ENCODE measurements at regions not wholly inside any gene's neighbourhood (a gene's known extent, or its start where the extent isn't known, plus 50 kb on each side); places are given as distances from the start of the nearest gene placed in this dataset.

GRCh38 chr2:55115761-55116597, 65.7 kb upstream of the RTN4 start:
- Histone ChIP-seq H3F3A (replicated peaks; ENCODE audit: insufficient read depth) (peaks cover 15% of the 10 kb centered on the region), H3K27ac (ENCODE audit: low read depth in 2 of 2, low read length in 1 of 2) (peak overlapping the region in 1 of 2 experiments; percentile 55; a peak in 3 of 4 replicates), H3K79me2 (ENCODE audit: insufficient read depth) (no peaks in the 10 kb centered on the region), H3K9me3 (no peaks in the 10 kb centered on the region), H2AFZ (ENCODE audit: low read depth) (0 out of 2 replicates have a peak overlapping the region, but pooled peaks have one; percentile 39), H3K9me2 (no peaks in the 10 kb centered on the region), H3K4me3 (ENCODE audit: low read depth in 2 of 2, low read length in 1 of 2) (no peak overlapping the region), H3K9ac (peak overlapping the region; percentile 2; the same call in 1 of the 2 replicates), H4K20me1 (ENCODE audit: insufficient read depth) (no peaks in the 10 kb centered on the region), H3K27me3 (ENCODE audit: insufficient read depth) (no peaks in the 10 kb centered on the region), H3K4me1 (ENCODE audit: control insufficient read depth in 1 of 2, insufficient read depth in 2 of 2, low read depth in 1 of 2, low read length in 1 of 2) (peaks cover 38 to 58% of the 10 kb centered on the region in 2 experiments), H3K36me3 (replicated peaks in 1 of 2; ENCODE audit: control insufficient read depth in 1 of 2, insufficient read depth in 2 of 2, low read length in 1 of 2) (no peaks in the 10 kb centered on the region), H3K4me2 (peak overlapping the region; percentile 45)
- ChIA-PET CTCF (interaction anchor here (0.9 to 1.7 kb wide), 3 partner anchors 47 to 67 kb away, joined by 4 to 5 read pairs (median 4); no protein-coding TSS in a partner anchor), POLR2A (interaction anchor here (0.9 kb wide), 1 partner anchor 101 kb away, joined by 6 read pairs; no protein-coding TSS in a partner anchor)
- 57% methylated on average over 4 of the region's 4 CpGs for WGBS (ENCODE audit: low lambda C conversion rate)
- no peak for DNase-seq
- TF ChIP-seq FOXM1 (IDR thresholded peaks at IDR 0.05; ENCODE audit: low read depth) (no peak), NFIC (IDR thresholded peaks at IDR 0.05; ENCODE audit: borderline replicate concordance) (peak; percentile 8; the same call in 1 of the 2 replicates), RFX5 (IDR thresholded peaks at IDR 0.05; ENCODE audit: low read length) (no peak), IRF3 (IDR thresholded peaks at IDR 0.05; ENCODE audit: low read depth, low read length) (no peak), POLR2AphosphoS5 (IDR thresholded peaks at IDR 0.05; ENCODE audit: low read depth, low read length) (no peak), SMC3 (IDR thresholded peaks at IDR 0.05; ENCODE audit: low read depth, low read length) (no peak), FOSL2 (IDR thresholded peaks at IDR 0.05; ENCODE audit: borderline replicate concordance, low read depth) (peak; percentile 87), MEF2A (IDR thresholded peaks at IDR 0.05; ENCODE audit: borderline replicate concordance, low read depth) (no peak), YY1 (IDR thresholded peaks at IDR 0.05; ENCODE audit: low read depth) (no peak), CTCF (IDR thresholded peaks at IDR 0.05) (no peak), RCOR1 (IDR thresholded peaks at IDR 0.05; ENCODE audit: low read length) (no peak), CHD2 (IDR thresholded peaks at IDR 0.05; ENCODE audit: low read length, partially characterized antibody) (no peak), FOXJ3 (CRISPR knock-in tag; IDR thresholded peaks at IDR 0.05) (no peak), JUND (IDR thresholded peaks at IDR 0.05) (peak; percentile 77), TEAD4 (IDR thresholded peaks at IDR 0.05; ENCODE audit: borderline replicate concordance, insufficient read depth) (peak; percentile 27; the same call in 1 of the 2 replicates), EZH2phosphoT487 (IDR thresholded peaks at IDR 0.05; ENCODE audit: borderline replicate concordance, low read depth) (no peak), NRF1 (IDR thresholded peaks at IDR 0.05; ENCODE audit: low read depth, low read length) (no peak), PBX3 (IDR thresholded peaks at IDR 0.05) (peak; percentile 32; the same call in 1 of the 2 replicates), USF1 (IDR thresholded peaks at IDR 0.05; ENCODE audit: borderline replicate concordance, low read depth) (no peak), ZBTB33 (IDR thresholded peaks at IDR 0.05; ENCODE audit: borderline replicate concordance, low read depth) (no peak), TAF1 (IDR thresholded peaks at IDR 0.05; ENCODE audit: borderline replicate concordance, low read depth, low read length) (no peak), TCF12 (IDR thresholded peaks at IDR 0.05) (peak; percentile 39; the same call in 1 of the 2 replicates), RXRA (IDR thresholded peaks at IDR 0.05; ENCODE audit: borderline replicate concordance, low read depth) (peak; percentile 50; the same call in 1 of the 2 replicates), MXI1 (IDR thresholded peaks at IDR 0.05; ENCODE audit: low read depth, low read length) (no peak), SIN3A (IDR thresholded peaks at IDR 0.05; ENCODE audit: borderline replicate concordance, low read depth, low read length) (no peak), GATA2 (CRISPR knock-in tag; IDR thresholded peaks at IDR 0.05) (no peak), EP300 (IDR thresholded peaks at IDR 0.05; ENCODE audit: borderline replicate concordance in 1 of 2, low read depth in 1 of 2, low read length in 1 of 2) (peak in 1 of 2 experiments; percentile 42; a peak in 1 of 4 replicates)

Measured in SK-N-SH (cell line).